Neural progenitor cell (in vitro differentiated cells): ENCODE measurements at regions not wholly inside any gene's neighbourhood (a gene's known extent, or its start where the extent isn't known, plus 50 kb on each side); places are given as distances from the start of the nearest gene placed in this dataset.

ENCODE experiments used
- DNase-seq: peaks from one replicate; pipeline ENCODE4 v3.0.0-alpha.2; 2016; ENCODE audit warnings: low spot score
- H2AFZ ChIP-seq: fragments of 200-600 bp; sonication (generic); replicated peaks from 2 replicates; pipeline ENCODE4 v1.6.1; 2016; ENCODE audit warnings: antibody characterized with exemption
- H3F3A ChIP-seq: fragments of 200-600 bp; sonication (generic); 2 replicates; pipeline ENCODE4 v1.6.1; 2016; ENCODE audit warnings: antibody characterized with exemption, low read depth
- H3K27ac ChIP-seq: fragments of 200-600 bp; sonication (generic); 2 replicates; pipeline ENCODE4 v1.5.1; 2016; ENCODE audit warnings: mild to moderate bottlenecking
- H3K27me3 ChIP-seq: fragments of 200-600 bp; sonication (generic); 2 replicates; pipeline ENCODE4 v1.6.1; 2016; ENCODE audit warnings: mild to moderate bottlenecking, moderate library complexity
- H3K36me3 ChIP-seq: fragments of 200-600 bp; sonication (generic); 2 replicates; pipeline ENCODE4 v1.5.1; 2016
- H3K4me1 ChIP-seq: fragments of 200-600 bp; sonication (generic); 2 replicates; pipeline ENCODE4 v1.6.1; 2016; ENCODE audit warnings: mixed run types
- H3K4me2 ChIP-seq: fragments of 200-600 bp; sonication (generic); 2 replicates; pipeline ENCODE4 v1.6.1; 2016
- H3K4me3 ChIP-seq: fragments of 200-600 bp; sonication (generic); 2 replicates; pipeline ENCODE4 v1.5.1; 2016
- H3K79me2 ChIP-seq: fragments of 200-600 bp; sonication (generic); 2 replicates; pipeline ENCODE4 v1.6.1; 2016; ENCODE audit warnings: low read depth
- H3K9ac ChIP-seq: fragments of 200-600 bp; sonication (generic); 2 replicates; pipeline ENCODE4 v1.6.1; 2016
- H3K9me3 ChIP-seq: fragments of 200-600 bp; sonication (generic); 2 replicates; pipeline ENCODE4 v1.5.1; 2016; ENCODE audit warnings: low read depth
- H4K20me1 ChIP-seq: fragments of 200-600 bp; sonication (generic); 2 replicates; pipeline ENCODE4 v1.6.1; 2016; ENCODE audit warnings: low read depth
- H3K27ac Mint-ChIP-seq: 3 replicates; pipeline ENCODE4 v1.8.0; 2021; ENCODE audit warnings: mixed read lengths
- H3K27me3 Mint-ChIP-seq: 2 replicates; pipeline ENCODE4 v1.8.0; 2022; ENCODE audit warnings: low read depth, mild to moderate bottlenecking, inconsistent platforms, moderate library complexity, mixed read lengths; ENCODE audit not compliant: insufficient read depth
- H3K36me3 Mint-ChIP-seq: 3 replicates; pipeline ENCODE4 v1.8.0; 2021; ENCODE audit warnings: mixed read lengths
- H3K4me1 Mint-ChIP-seq: 3 replicates; pipeline ENCODE4 v1.8.0; 2021; ENCODE audit warnings: mixed read lengths
- H3K4me3 Mint-ChIP-seq: 3 replicates; pipeline ENCODE4 v1.8.0; 2021; ENCODE audit warnings: mild to moderate bottlenecking, moderate library complexity, mixed read lengths
- H3K9me3 Mint-ChIP-seq: 3 replicates; pipeline ENCODE4 v1.8.0; 2020; ENCODE audit warnings: mixed read lengths
- EZH2 ChIP-seq: fragments of 200-600 bp; sonication (generic); IDR thresholded peaks from 2 replicates; pipeline ENCODE4 v1.6.1; 2017; ENCODE audit warnings: antibody characterized with exemption, mild to moderate bottlenecking, moderate library complexity
- EZH2phosphoT487 ChIP-seq: fragments of 200-600 bp; sonication (generic); IDR thresholded peaks from 2 replicates; pipeline ENCODE4 v1.6.1; 2017; ENCODE audit warnings: antibody characterized with exemption
- TF ChIP-seq, protein P1 (sequence below): fragments of 200-600 bp; sonication (generic); IDR thresholded peaks from 2 replicates; pipeline ENCODE4 v1.5.1; 2017; ENCODE audit warnings: antibody characterized with exemption, mild to moderate bottlenecking

DNA sequence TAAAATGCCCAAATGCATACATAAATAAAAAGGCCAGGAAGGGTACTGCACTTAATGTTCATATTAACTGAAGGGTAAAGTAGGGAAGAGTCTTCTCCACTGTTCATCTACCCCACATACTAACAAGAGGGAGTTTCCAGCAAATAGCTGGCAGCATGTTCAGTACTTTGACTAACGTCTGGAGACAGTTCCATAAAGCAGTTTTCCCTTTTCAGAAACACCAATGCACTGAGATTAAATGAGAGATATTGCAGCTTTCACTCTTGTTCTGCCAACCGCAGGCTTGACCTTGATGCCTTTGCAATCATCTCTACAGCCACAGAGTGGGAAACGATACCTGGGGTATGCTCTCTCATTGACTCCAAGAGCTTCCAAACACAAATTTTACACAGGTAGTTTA lies 2123.1 kb upstream of the TENM3 start:
- Histone ChIP-seq H2AFZ (no peak overlapping the region), H3K79me2 (no peaks in the 10 kb centered on the region), H3K4me2 (no peak overlapping the region), H4K20me1 (no peaks in the 10 kb centered on the region), H3K4me3 (no peak overlapping the region), H3F3A (no peaks in the 10 kb centered on the region), H3K27me3 (no peaks in the 10 kb centered on the region), H3K36me3 (no peaks in the 10 kb centered on the region), H3K27ac (no peak overlapping the region), H3K9me3 (no peaks in the 10 kb centered on the region), H3K9ac (no peak overlapping the region), H3K4me1 (no peaks in the 10 kb centered on the region)
- no peak for DNase-seq
- Mint-ChIP-seq H3K36me3 (no peaks in the 10 kb centered on the region), H3K4me3 (no peak overlapping the region), H3K9me3 (no peaks in the 10 kb centered on the region), H3K4me1 (no peaks in the 10 kb centered on the region), H3K27me3 (peaks cover 3% of the 10 kb centered on the region), H3K27ac (no peak overlapping the region)
- TF ChIP-seq, protein P1, sequence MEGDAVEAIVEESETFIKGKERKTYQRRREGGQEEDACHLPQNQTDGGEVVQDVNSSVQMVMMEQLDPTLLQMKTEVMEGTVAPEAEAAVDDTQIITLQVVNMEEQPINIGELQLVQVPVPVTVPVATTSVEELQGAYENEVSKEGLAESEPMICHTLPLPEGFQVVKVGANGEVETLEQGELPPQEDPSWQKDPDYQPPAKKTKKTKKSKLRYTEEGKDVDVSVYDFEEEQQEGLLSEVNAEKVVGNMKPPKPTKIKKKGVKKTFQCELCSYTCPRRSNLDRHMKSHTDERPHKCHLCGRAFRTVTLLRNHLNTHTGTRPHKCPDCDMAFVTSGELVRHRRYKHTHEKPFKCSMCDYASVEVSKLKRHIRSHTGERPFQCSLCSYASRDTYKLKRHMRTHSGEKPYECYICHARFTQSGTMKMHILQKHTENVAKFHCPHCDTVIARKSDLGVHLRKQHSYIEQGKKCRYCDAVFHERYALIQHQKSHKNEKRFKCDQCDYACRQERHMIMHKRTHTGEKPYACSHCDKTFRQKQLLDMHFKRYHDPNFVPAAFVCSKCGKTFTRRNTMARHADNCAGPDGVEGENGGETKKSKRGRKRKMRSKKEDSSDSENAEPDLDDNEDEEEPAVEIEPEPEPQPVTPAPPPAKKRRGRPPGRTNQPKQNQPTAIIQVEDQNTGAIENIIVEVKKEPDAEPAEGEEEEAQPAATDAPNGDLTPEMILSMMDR, result no peak
- TF ChIP-seq EZH2, result no peak

GRCh38 chr4:180134091-180134866 lies 2108.9 kb upstream of the TENM3 start:
- H3K4me2 ChIP-seq, result no peak overlapping the region
- Mint-ChIP-seq H3K9me3 (no peaks in the 10 kb centered on the region), H3K4me1 (peaks cover 14% of the 10 kb centered on the region), H3K36me3 (no peaks in the 10 kb centered on the region), H3K27me3 (no peaks in the 10 kb centered on the region), H3K27ac (peak overlapping the region; percentile 33), H3K4me3 (peak overlapping the region; percentile 16)
- no peaks in the 10 kb centered on the region for H3K36me3 ChIP-seq
- H2AFZ ChIP-seq, result peak overlapping the region; percentile 77
- H3K9me3 ChIP-seq, result no peaks in the 10 kb centered on the region
- no peaks in the 10 kb centered on the region for H3K27me3 ChIP-seq
- TF ChIP-seq EZH2phosphoT487, result no peak
- TF ChIP-seq EZH2, result no peak
- TF ChIP-seq, protein P1, result no peak
- DNase-seq, result peak; percentile 13
- H3K4me1 ChIP-seq, result peaks cover 4% of the 10 kb centered on the region
- no peaks in the 10 kb centered on the region for H3K79me2 ChIP-seq
- H3K9ac ChIP-seq, result no peak overlapping the region
- H3F3A ChIP-seq, result no peaks in the 10 kb centered on the region
- no peak overlapping the region for H3K4me3 ChIP-seq
- no peak overlapping the region for H3K27ac ChIP-seq
- H4K20me1 ChIP-seq, result no peaks in the 10 kb centered on the region

GRCh38 chr4:180141734-180142133 lies 2101.5 kb upstream of the TENM3 start:
- DNase-seq, result no peak
- no peaks in the 10 kb centered on the region for H3K36me3 Mint-ChIP-seq

More at GRCh38 chr4:180141734-180142133, 2101.5 kb upstream of the TENM3 start:
- Histone ChIP-seq H3K27ac (no peak overlapping the region), H3K4me3 (no peak overlapping the region), H3K4me1 (peaks cover 2% of the 10 kb centered on the region), H3K36me3 (no peaks in the 10 kb centered on the region), H3F3A (no peaks in the 10 kb centered on the region), H2AFZ (no peak overlapping the region), H3K27me3 (no peaks in the 10 kb centered on the region), H3K9me3 (no peaks in the 10 kb centered on the region), H3K9ac (no peak overlapping the region), H4K20me1 (no peaks in the 10 kb centered on the region), H3K4me2 (no peak overlapping the region), H3K79me2 (no peaks in the 10 kb centered on the region)
- Mint-ChIP-seq H3K4me3 (no peak overlapping the region), H3K9me3 (no peaks in the 10 kb centered on the region), H3K27ac (no peak overlapping the region), H3K4me1 (no peaks in the 10 kb centered on the region), H3K27me3 (no peaks in the 10 kb centered on the region)
- TF ChIP-seq, protein P1, result no peak
- TF ChIP-seq EZH2phosphoT487 (no peak), EZH2 (no peak)
